ENCODE measurements at regions not wholly inside any gene's neighbourhood (a gene's known extent, or its start where the extent isn't known, plus 50 kb on each side); places are given as distances from the start of the nearest gene placed in this dataset.

DNA sequence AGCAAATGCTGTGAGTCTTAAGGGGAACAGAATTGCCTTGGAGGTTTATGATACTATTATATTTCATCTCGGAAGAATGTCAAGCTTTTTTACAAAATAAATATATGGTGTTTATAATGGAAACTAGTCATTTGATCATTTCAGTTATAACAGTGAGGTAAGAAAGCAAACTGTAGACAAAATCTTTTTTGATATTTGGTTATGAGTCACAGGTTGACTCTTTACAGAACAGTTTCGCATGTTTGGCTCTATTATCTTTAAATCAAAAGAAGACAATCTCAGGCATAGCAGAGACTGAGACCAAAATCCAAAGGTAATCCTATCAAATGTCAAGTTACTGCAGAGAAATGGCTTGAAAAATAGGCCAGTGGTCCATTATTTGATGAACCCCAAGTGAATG is 490.9 kb upstream of the MDFIC2 start:
- TF ChIP-seq, protein P1, sequence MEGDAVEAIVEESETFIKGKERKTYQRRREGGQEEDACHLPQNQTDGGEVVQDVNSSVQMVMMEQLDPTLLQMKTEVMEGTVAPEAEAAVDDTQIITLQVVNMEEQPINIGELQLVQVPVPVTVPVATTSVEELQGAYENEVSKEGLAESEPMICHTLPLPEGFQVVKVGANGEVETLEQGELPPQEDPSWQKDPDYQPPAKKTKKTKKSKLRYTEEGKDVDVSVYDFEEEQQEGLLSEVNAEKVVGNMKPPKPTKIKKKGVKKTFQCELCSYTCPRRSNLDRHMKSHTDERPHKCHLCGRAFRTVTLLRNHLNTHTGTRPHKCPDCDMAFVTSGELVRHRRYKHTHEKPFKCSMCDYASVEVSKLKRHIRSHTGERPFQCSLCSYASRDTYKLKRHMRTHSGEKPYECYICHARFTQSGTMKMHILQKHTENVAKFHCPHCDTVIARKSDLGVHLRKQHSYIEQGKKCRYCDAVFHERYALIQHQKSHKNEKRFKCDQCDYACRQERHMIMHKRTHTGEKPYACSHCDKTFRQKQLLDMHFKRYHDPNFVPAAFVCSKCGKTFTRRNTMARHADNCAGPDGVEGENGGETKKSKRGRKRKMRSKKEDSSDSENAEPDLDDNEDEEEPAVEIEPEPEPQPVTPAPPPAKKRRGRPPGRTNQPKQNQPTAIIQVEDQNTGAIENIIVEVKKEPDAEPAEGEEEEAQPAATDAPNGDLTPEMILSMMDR (optimal IDR thresholded peaks at IDR 0.05 in 1 of 3, IDR thresholded peaks at IDR 0.05 in 1 of 3, conservative IDR thresholded peaks at IDR 0.05 in 1 of 3; ENCODE audit: extremely low read depth in 1 of 3, insufficient read depth in 2 of 3, low read length in 3 of 3) = no peak
- no peak for TF ChIP-seq EZH2 (IDR thresholded peaks at IDR 0.05; ENCODE audit: low read length)
